ENCODE measurements at regions not wholly inside any gene's neighbourhood (a gene's known extent, or its start where the extent isn't known, plus 50 kb on each side); places are given as distances from the start of the nearest gene placed in this dataset.

DNA sequence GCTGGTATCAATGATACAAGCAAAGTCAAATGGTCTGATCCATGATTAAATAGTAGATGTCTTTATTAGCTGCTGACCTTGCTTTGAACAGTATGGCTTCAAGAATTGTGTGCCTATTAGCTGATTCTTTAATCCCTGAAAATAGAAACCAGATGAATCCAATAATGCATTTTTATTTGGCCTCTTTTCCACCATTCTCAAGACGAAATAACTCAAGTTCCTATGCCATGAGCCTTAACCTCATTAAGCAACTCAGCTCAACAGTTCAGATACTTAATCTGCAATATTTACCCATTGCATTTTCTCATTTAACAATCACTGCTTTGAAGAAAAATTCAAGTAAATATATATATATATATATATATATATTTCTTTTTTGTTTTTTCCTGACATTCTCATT lies 588.6 kb upstream of the MEF2C start:
- H3K9me3 ChIP-seq, result no peaks in the 10 kb centered on the region

DNA sequence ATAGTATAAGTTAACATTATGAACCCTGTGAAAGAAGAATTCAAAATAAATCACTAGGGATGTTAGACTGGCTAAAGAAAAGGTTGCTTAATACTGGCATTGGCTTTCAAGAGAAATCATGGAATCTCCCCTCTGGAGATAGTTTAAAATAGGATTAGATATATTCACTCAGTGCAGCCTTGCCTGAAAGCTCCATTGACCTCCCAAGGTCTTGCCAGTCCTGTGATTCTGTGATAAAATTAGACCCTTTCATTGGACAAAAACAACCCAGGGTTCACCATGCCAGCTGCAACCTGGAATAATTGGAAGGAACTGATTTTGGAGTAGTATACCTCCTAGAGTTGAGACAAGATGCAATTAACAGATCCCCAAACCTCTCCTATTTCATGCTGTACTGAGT lies 588.1 kb upstream of the MEF2C start:
- no peaks in the 10 kb centered on the region for H3K4me1 ChIP-seq
- no peak overlapping the region for H3K4me3 ChIP-seq
- H3K27me3 ChIP-seq, result no peaks in the 10 kb centered on the region
- no peaks in the 10 kb centered on the region for H4K20me1 ChIP-seq
- H3K27ac ChIP-seq, result no peak overlapping the region
- no peak for TF ChIP-seq Cebpa-rat (IDR thresholded peaks at IDR 0.05)
- no peaks in the 10 kb centered on the region for H3K9me3 ChIP-seq
- no peak overlapping the region for H3K4me2 ChIP-seq
- no peaks in the 10 kb centered on the region for H3K36me3 ChIP-seq
- no peak overlapping the region for H3K9ac ChIP-seq

More for the DNA sequence above, 588.6 kb upstream of the MEF2C start:
- Histone ChIP-seq H3K36me3 (no peaks in the 10 kb centered on the region), H3K27me3 (no peaks in the 10 kb centered on the region), H3K27ac (no peak overlapping the region), H3K4me2 (no peak overlapping the region), H3K4me3 (no peak overlapping the region), H3K9ac (no peak overlapping the region), H4K20me1 (no peaks in the 10 kb centered on the region), H3K4me1 (no peaks in the 10 kb centered on the region)
- TF ChIP-seq Cebpa-rat (IDR thresholded peaks at IDR 0.05), result no peak

DNA sequence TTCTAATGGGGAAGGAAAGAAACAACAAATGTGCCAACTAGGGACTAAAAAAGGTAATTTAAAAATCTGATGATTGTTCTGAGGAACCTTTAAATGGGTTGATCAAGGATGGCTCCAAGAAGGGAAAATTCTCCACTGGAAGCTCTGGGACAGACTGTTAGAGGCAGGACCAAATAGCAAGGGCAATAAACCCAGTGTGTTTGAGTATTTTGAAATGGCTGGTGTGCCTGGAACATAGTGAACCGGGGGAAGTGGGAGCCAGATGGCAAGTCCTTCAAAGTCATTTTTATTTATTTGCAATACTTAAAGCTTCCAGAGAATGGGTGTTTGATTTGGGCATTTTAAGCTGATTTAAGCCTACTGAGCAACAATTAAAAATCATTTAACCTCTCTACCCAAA lies 587.7 kb upstream of the MEF2C start:
- TF ChIP-seq Cebpa-rat (IDR thresholded peaks at IDR 0.05), result no peak
- H3K27ac ChIP-seq, result no peak overlapping the region
- no peaks in the 10 kb centered on the region for H3K36me3 ChIP-seq
- H4K20me1 ChIP-seq, result no peaks in the 10 kb centered on the region
- no peak overlapping the region for H3K9ac ChIP-seq
- no peak overlapping the region for H3K4me3 ChIP-seq
- H3K9me3 ChIP-seq, result no peaks in the 10 kb centered on the region
- H3K4me1 ChIP-seq, result no peaks in the 10 kb centered on the region
- H3K27me3 ChIP-seq, result no peaks in the 10 kb centered on the region
- H3K4me2 ChIP-seq, result no peak overlapping the region

DNA sequence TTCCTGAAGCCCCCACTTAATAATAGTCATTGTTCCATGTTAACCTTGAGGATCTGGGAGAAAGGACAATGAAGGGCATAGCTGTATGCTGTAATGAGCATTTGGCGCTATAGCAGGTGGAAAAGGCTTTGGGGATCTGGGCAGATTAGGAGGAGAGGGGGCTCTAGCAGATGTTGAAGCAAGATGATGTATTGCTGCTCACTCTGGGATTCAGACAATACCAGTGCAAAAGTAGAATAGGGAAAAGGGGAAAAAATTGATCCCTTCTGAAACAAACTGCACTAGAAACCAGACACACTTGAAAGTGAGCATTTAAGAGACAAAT lies 575.3 kb upstream of the MEF2C start:
- Histone ChIP-seq H3K4me1 (peaks cover 20% of the 10 kb centered on the region), H3K27me3 (no peaks in the 10 kb centered on the region), H3K9ac (no peak overlapping the region), H3K27ac (no peak overlapping the region), H3K4me2 (peak overlapping the region; percentile 53), H4K20me1 (no peaks in the 10 kb centered on the region), H3K4me3 (no peak overlapping the region), H3K36me3 (no peaks in the 10 kb centered on the region), H3K9me3 (no peaks in the 10 kb centered on the region)
- TF ChIP-seq Cebpa-rat (IDR thresholded peaks at IDR 0.05), result no peak

DNA sequence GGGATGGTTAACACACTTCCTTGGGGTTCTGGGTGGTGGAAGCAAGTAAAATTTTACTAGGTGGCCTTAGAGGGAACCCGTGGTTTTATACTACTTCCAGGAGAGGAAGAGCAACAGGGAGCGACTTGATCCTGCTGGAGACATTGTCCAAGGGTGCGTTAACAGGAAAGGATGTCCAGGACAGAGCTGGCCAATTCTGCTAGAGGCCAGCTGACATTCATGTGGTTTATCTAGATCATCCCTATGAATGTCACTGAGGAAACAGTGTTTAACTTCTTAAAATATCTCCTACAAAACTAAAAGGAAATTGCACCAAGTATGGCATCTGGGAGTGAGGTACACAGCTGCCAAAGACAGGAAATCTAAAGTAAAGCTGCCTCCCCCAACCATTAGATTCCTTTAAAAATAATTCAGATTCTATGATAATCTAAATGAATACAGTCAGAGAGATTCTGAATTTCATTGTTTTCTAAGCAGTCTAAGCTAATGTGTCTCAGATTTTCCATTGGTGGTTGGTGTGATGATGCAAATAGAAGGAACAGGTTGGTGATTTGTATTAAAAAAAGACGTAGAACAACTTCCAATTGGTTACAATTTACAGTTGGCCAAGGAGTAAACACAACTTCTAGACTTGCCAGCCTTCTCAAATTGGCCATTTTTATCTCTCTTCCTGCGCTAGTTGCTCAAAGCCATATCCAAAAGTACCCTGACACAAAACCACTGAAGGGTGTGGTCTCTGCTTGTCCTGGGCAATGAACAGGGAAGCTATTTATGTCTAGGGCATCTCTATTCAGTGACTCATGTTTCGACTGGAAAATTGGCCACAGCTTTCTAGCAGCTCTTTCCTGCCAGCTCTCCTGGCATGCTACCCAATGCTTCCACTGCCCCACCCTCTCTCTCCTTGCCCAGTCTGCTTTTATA lies 574.7 kb upstream of the MEF2C start:
- peak overlapping the region; percentile 53 for H3K4me2 ChIP-seq
- H3K4me3 ChIP-seq, result no peak overlapping the region
- TF ChIP-seq Cebpa-rat (IDR thresholded peaks at IDR 0.05), result no peak
- H4K20me1 ChIP-seq, result no peaks in the 10 kb centered on the region
- H3K36me3 ChIP-seq, result no peaks in the 10 kb centered on the region
- peaks cover 20% of the 10 kb centered on the region for H3K4me1 ChIP-seq
- no peaks in the 10 kb centered on the region for H3K27me3 ChIP-seq
- H3K9me3 ChIP-seq, result no peaks in the 10 kb centered on the region
- no peak overlapping the region for H3K9ac ChIP-seq
- H3K27ac ChIP-seq, result 0 out of 2 replicates have a peak overlapping the region, but pooled peaks have one; percentile 0

DNA sequence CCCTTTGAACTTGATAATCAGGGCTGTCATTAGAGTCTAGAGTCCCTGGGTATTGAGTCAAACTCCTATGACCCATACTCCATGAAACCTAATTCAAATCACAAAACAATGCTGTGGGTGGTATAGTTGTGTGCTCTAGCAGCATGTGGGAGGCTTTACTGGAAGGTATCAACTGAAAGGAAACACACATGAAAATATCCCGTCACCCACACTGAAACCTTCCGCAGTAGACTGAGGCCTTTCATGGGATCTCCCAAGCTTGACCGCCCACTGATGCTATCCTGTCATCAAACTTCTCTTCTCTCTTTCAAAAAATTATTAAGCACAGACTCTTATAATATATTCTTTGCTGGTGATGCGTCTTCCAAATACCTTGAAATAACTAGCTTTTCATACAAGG lies 569.1 kb upstream of the MEF2C start:
- H3K4me1 ChIP-seq, result peaks cover 4% of the 10 kb centered on the region
- no peak overlapping the region for H3K9ac ChIP-seq
- H4K20me1 ChIP-seq, result no peaks in the 10 kb centered on the region
- no peaks in the 10 kb centered on the region for H3K9me3 ChIP-seq
- H3K4me3 ChIP-seq, result no peak overlapping the region
- no peak overlapping the region for H3K4me2 ChIP-seq
- H3K27ac ChIP-seq, result no peak overlapping the region
- H3K36me3 ChIP-seq, result no peaks in the 10 kb centered on the region
- no peak for TF ChIP-seq Cebpa-rat (IDR thresholded peaks at IDR 0.05)
- H3K27me3 ChIP-seq, result no peaks in the 10 kb centered on the region

DNA sequence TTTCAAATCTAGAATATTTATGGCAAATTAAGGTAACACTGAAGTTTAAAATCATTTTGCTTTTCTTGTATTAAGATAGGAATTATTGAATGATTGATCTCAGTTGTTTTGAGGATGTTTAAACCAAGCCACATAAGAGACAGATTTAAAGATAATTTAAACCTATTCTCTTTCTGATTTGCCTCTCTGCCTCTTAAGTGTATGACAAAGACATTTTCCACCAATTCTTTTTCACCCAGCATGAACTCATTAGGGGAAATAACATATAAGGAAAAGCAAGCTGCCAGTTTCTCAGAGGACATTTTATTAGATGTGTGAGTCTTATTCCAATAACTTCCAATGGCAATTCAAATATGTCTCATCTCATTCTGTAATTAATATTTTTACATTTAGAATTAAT lies 568.3 kb upstream of the MEF2C start:
- no peak overlapping the region for H3K4me3 ChIP-seq
- H3K36me3 ChIP-seq, result no peaks in the 10 kb centered on the region
- H3K27ac ChIP-seq, result no peak overlapping the region
- H4K20me1 ChIP-seq, result no peaks in the 10 kb centered on the region
- no peaks in the 10 kb centered on the region for H3K27me3 ChIP-seq
- no peaks in the 10 kb centered on the region for H3K4me1 ChIP-seq
- no peaks in the 10 kb centered on the region for H3K9me3 ChIP-seq
- TF ChIP-seq Cebpa-rat (IDR thresholded peaks at IDR 0.05), result no peak
- H3K9ac ChIP-seq, result no peak overlapping the region
- H3K4me2 ChIP-seq, result no peak overlapping the region

DNA sequence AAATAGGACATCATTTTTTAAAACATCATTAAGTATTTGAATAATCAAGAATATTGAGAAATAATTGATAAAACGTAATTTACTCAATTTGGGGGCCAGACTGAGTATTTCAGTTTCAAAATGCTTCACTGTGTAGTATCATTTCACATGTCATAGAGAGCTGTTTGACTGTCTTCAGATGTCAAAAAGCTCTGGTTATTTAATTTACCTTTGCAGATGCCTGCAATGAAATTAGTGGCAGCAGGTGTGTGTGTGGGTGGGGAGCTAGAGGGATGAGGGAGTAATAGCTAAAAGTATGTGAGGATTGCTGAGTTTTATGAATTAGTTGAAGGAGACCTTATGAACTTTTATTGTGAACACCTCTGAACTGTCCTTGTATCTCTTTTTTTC lies 567.2 kb upstream of the MEF2C start:
- H3K9ac ChIP-seq, result no peak overlapping the region
- H3K9me3 ChIP-seq, result no peaks in the 10 kb centered on the region
- H3K36me3 ChIP-seq, result no peaks in the 10 kb centered on the region
- TF ChIP-seq Cebpa-rat (IDR thresholded peaks at IDR 0.05), result no peak
- H3K4me2 ChIP-seq, result no peak overlapping the region
- no peaks in the 10 kb centered on the region for H3K27me3 ChIP-seq
- no peaks in the 10 kb centered on the region for H4K20me1 ChIP-seq
- no peak overlapping the region for H3K4me3 ChIP-seq
- no peak overlapping the region for H3K27ac ChIP-seq
- no peaks in the 10 kb centered on the region for H3K4me1 ChIP-seq

DNA sequence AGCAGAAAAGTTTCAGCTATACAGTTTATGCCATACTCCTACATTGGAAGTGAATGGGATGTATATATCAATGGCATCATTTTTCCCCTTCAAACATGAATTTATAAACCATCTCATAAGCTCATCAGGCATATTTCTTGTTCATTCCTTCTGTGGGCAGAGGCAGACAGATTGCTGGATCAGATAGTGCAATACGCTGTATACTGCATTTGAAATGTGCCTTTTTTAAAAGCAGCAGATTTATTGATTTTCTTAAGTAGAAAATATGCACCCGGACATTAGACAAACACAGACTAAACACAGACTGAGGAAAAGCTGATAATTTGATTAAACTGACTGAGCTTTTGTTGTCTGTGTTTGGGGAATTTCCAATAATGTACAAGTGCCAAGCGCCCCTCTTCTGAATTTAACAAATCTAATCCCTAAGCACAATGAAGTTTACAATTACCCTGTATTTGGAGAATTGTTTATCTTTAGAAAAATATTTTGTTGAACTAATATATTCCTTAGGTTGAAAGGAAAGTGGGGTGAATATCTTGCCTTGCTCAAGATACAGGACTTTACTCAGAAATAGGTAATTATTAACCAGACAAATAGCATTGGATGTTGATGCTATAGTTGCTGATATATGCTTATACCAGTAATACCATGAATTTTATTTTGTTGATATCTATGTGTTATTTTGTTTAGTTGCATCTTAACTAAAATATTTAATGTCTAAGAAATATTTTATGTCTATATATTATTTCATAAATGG lies 566.6 kb upstream of the MEF2C start:
- H3K27ac ChIP-seq, result no peak overlapping the region
- no peaks in the 10 kb centered on the region for H4K20me1 ChIP-seq
- no peaks in the 10 kb centered on the region for H3K9me3 ChIP-seq
- H3K4me1 ChIP-seq, result no peaks in the 10 kb centered on the region
- no peaks in the 10 kb centered on the region for H3K36me3 ChIP-seq
- H3K9ac ChIP-seq, result no peak overlapping the region
- no peak for TF ChIP-seq Cebpa-rat (IDR thresholded peaks at IDR 0.05)
- no peaks in the 10 kb centered on the region for H3K27me3 ChIP-seq
- H3K4me3 ChIP-seq, result no peak overlapping the region
- no peak overlapping the region for H3K4me2 ChIP-seq

DNA sequence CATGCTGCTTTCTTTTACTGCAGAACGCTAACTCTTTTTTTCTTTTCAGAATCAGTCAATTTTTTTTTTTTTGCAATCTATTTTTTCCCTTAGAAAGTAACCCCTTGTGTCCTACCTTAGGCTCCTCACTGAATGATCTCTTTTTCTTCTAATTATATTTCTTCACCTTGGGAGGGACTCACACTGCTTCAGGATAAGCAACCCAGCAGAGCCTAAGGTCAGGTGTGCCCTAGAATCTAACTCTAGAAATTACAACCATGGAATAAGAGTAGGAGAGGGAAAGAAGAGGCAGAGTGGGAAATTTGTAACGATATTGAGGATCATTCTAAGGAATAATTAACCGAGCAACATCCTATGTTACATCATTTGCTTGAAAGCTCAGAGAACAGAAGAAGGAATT lies 564.0 kb upstream of the MEF2C start:
- 0 out of 2 replicates have a peak, but pooled peaks cover 5% of the 10 kb centered on the region for H3K4me1 ChIP-seq
- H3K27ac ChIP-seq, result no peak overlapping the region

More for the DNA sequence above, 564.0 kb upstream of the MEF2C start:
- H4K20me1 ChIP-seq, result no peaks in the 10 kb centered on the region
- H3K4me3 ChIP-seq, result no peak overlapping the region
- no peak overlapping the region for H3K4me2 ChIP-seq
- H3K9ac ChIP-seq, result no peak overlapping the region
- TF ChIP-seq Cebpa-rat (IDR thresholded peaks at IDR 0.05), result no peak
- no peaks in the 10 kb centered on the region for H3K36me3 ChIP-seq
- H3K9me3 ChIP-seq, result no peaks in the 10 kb centered on the region
- no peaks in the 10 kb centered on the region for H3K27me3 ChIP-seq
